ENCODE measurements at regions not wholly inside any gene's neighbourhood (a gene's known extent, or its start where the extent isn't known, plus 50 kb on each side); places are given as distances from the start of the nearest gene placed in this dataset.

GRCh38 chr18:21162786-21163185, 51.2 kb upstream of the ROCK1 start:
- DNase-seq (ENCODE audit: low read depth in 1 of 2, low spot score in 1 of 2) (no peak), ATAC-seq (no peak), FAIRE-seq (no peak)
- Histone ChIP-seq H3K4me3 (no peak overlapping the region), H3K4me2 (no peak overlapping the region), H3K4me1 (peaks cover 14% of the 10 kb centered on the region), H3K27ac (no peak overlapping the region), H3K9me3 (no peaks in the 10 kb centered on the region)
- WGBS (ENCODE audit: missing lambda C conversion rate): 95% methylated on average over 7 of the region's 7 CpGs
- no peak for TF ChIP-seq HMGXB4 (CRISPR knock-in tag; IDR thresholded peaks at IDR 0.05; ENCODE audit: borderline replicate concordance)
- no peak for TF ChIP-seq RFX5 (IDR thresholded peaks at IDR 0.05)
- no peak for TF ChIP-seq POLR2A (IDR thresholded peaks at IDR 0.05; ENCODE audit: low read length)
- TF ChIP-seq, protein P1, sequence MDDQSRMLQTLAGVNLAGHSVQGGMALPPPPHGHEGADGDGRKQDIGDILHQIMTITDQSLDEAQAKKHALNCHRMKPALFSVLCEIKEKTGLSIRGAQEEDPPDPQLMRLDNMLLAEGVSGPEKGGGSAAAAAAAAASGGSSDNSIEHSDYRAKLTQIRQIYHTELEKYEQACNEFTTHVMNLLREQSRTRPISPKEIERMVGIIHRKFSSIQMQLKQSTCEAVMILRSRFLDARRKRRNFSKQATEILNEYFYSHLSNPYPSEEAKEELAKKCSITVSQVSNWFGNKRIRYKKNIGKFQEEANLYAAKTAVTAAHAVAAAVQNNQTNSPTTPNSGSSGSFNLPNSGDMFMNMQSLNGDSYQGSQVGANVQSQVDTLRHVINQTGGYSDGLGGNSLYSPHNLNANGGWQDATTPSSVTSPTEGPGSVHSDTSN (IDR thresholded peaks at IDR 0.05): no peak
- TF ChIP-seq, protein P2, sequence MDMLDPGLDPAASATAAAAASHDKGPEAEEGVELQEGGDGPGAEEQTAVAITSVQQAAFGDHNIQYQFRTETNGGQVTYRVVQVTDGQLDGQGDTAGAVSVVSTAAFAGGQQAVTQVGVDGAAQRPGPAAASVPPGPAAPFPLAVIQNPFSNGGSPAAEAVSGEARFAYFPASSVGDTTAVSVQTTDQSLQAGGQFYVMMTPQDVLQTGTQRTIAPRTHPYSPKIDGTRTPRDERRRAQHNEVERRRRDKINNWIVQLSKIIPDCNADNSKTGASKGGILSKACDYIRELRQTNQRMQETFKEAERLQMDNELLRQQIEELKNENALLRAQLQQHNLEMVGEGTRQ (IDR thresholded peaks at IDR 0.05): no peak
- TF ChIP-seq HOXA7 (CRISPR knock-in tag; IDR thresholded peaks at IDR 0.05): no peak
- no peak for TF ChIP-seq MAX (IDR thresholded peaks at IDR 0.05)
- TF ChIP-seq FOSB (CRISPR knock-in tag; IDR thresholded peaks at IDR 0.05): no peak
- TF ChIP-seq KDM1A (IDR thresholded peaks at IDR 0.05; ENCODE audit: low read depth): no peak
- TF ChIP-seq ESRRA (IDR thresholded peaks at IDR 0.05; ENCODE audit: borderline replicate concordance, low read length): no peak
- POLR2A ChIA-PET: no interaction called here
- CTCF ChIA-PET: no interaction called here

DNA sequence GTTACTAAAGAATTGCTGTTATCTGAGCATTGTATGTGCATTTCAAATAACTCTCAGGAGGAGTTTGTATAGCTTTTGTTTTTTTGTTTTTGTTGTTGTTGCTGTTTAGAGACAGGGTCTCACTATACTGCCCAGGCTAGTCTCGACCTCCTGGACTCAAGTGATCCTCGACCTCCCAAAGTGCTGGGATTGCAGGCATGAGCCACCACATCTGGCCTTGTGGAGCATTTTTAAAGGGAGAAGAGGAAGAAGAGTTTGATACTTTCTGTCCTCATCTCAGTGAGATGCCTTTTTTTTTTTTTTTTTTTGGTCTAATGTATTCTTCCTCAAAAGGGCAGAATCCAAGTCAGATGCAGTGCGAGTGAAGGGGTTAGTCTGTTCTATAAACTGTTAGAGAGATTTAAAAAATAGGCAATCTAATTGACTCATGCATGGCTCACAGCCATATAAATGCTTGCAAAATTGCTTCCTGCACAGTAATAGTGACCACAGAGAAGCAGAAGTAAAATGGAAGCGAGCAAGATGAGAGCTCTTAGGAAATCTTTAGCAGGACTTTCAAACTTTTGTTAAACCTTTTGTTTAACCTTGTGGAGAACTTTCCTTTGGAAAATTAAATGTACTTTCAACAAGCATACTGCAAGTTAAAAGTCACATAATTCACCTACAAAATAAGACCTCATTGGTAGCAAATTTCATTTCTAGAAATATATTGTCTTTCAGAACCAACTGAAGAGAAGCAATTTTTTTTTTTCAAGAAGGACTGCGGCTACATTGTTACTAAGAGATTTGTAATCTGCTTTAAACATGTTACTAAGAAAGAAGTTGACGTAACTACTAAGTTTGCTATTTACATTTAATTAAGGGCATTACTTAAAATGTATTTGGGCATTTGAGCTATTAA, 52.3 kb upstream of the ROCK1 start:
- ChIA-PET POLR2A (no interaction called here), CTCF (interaction anchor here (0.6 to 4.2 kb wide), 2 partner anchors 15 to 350 kb away, joined by 3 to 16 read pairs; no protein-coding TSS in a partner anchor)
- no peak overlapping the region for H3K4me3 ChIP-seq
- peaks cover 14% of the 10 kb centered on the region for H3K4me1 ChIP-seq
- FAIRE-seq (no peak), DNase-seq (ENCODE audit: low read depth in 1 of 2, low spot score in 1 of 2) (peak in 1 of 2 experiments; percentile 4), ATAC-seq (no peak)
- peak overlapping the region; percentile 37; the same call in 2 of the 3 replicates for H3K4me2 ChIP-seq
- 65% methylated on average over 6 of the region's 6 CpGs for WGBS (ENCODE audit: missing lambda C conversion rate)
- H3K27ac ChIP-seq: 0 out of 6 replicates have a peak overlapping the region, but pooled peaks of 1 of the 2 experiments have one; percentile 8
- no peak for TF ChIP-seq ELK1 (IDR thresholded peaks at IDR 0.05; ENCODE audit: low read depth, low read length)
- no peak for TF ChIP-seq FOSB (CRISPR knock-in tag; IDR thresholded peaks at IDR 0.05)
- no peak for TF ChIP-seq HMGXB4 (CRISPR knock-in tag; IDR thresholded peaks at IDR 0.05; ENCODE audit: borderline replicate concordance)
- TF ChIP-seq BHLHE40 (IDR thresholded peaks at IDR 0.05; ENCODE audit: low read depth, low read length): no peak
- TF ChIP-seq POLR2A (IDR thresholded peaks at IDR 0.05; ENCODE audit: low read length): no peak
- TF ChIP-seq HOXA7 (CRISPR knock-in tag; IDR thresholded peaks at IDR 0.05): no peak
- TF ChIP-seq POLR2AphosphoS2 (conservative IDR thresholded peaks at IDR 0.05; ENCODE audit: low read length): no peak
- no peak for TF ChIP-seq RAD21 (conservative IDR thresholded peaks at IDR 0.05 in 1 of 2, IDR thresholded peaks at IDR 0.05 in 1 of 2)
- TF ChIP-seq HOXB13 (CRISPR knock-in tag; IDR thresholded peaks at IDR 0.05; ENCODE audit: low read depth): no peak
- TF ChIP-seq FOXS1 (CRISPR knock-in tag; IDR thresholded peaks at IDR 0.05): no peak
- no peak for TF ChIP-seq CEBPB (IDR thresholded peaks at IDR 0.05)
- TF ChIP-seq CBX8 (IDR thresholded peaks at IDR 0.05): no peak
- TF ChIP-seq HDAC2 (IDR thresholded peaks at IDR 0.05): no peak
- TF ChIP-seq, protein P1 (IDR thresholded peaks at IDR 0.05): no peak
- no peak for TF ChIP-seq HES2 (IDR thresholded peaks at IDR 0.05)
- TF ChIP-seq BCL3 (IDR thresholded peaks at IDR 0.05): no peak
- no peak for TF ChIP-seq CBX2 (IDR thresholded peaks at IDR 0.05; ENCODE audit: borderline replicate concordance, low read depth)
- TF ChIP-seq ATOH8 (CRISPR knock-in tag; IDR thresholded peaks at IDR 0.05; ENCODE audit: low read depth): no peak
- no peak for TF ChIP-seq KDM1A (IDR thresholded peaks at IDR 0.05; ENCODE audit: low read depth)
- no peak for TF ChIP-seq NR3C1 (IDR thresholded peaks at IDR 0.05)
- H3K9me3 ChIP-seq: no peaks in the 10 kb centered on the region

All from A549 (cell line).